HCEC 1CT (cell line): ENCODE measurements at regions not wholly inside any gene's neighbourhood (a gene's known extent, or its start where the extent isn't known, plus 50 kb on each side); places are given as distances from the start of the nearest gene placed in this dataset.

Experiments
- DNase-seq: peaks from one replicate; pipeline ENCODE4 v3.0.0-alpha.2; 2017

DNA sequence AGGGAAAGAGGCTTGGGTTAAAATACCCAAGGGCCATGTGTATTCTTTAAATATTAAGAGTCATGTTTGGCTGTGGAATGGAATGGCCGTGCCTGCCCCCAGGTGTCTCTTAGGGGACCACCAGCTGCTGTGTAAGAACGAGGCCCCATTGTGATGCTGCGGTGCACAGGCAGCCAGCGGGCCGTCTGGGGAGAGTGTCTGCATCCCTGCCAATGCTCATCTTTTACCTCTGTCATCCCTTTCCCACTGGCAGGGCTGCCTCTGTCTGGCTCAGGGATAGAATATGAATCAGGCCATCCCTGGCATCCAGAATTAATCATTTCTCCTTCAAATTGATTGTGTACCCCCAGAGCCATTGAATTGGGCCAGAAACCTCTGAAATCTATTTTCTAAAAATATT, 137.8 kb upstream of the GALNT17 start:
- no peak for DNase-seq

DNA sequence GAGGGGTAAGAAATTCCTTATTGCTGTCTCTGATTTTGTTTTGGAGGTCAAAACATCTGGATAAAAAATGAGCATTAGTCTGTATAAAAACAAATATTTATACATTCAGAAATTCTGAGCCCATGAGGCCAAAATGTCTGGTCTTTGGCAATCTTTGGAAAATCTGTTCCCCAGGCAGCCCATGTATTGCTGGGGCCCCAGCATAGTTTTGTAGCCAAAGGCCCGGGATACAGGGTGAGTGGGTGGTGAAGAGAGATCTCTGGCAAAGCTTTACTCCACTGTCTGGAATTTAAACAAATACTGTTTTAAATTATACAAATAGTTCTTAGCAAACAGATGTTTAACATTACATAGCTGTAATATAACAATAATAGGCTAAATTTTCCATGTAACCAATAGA, 134.7 kb upstream of the GALNT17 start:
- no peak for DNase-seq

DNA sequence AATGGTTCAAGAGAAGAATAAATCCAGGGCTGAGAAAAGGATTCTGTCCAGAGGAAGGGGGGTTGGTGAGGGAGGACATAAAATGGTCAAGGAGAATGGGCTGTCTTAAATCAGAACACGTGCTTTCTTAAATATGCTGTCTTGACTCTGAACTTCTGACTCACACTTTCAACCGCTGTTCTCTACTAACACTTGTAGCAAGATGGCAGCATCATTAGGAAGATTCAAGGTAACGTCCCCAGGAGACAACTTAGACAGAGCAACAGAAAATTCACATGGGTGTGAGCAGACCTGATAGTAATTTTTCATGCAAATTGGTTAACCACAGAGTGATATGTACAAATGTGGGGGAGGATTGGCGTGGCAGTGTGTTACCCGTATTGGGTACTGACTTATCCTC, 126.8 kb upstream of the GALNT17 start:
- DNase-seq, result no peak

DNA sequence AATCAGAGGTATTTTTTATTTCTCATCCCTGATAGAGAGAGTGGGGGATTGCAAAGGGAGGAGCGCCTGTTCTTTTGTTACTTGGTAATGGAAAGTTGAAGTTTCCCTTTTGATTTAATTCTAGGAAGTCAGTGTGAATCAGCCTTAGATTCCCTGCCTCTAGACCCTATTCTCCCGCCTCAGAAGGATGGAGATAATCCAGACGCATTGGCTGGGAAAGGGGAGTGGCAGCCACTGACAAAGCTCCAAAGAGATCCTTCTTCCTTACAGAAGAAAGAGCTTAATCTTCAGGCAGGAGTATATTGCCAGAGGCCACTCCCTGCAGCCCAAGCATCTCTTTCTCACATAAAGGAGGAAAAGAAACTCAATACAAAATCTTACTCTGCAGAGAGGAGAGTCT, 122.3 kb upstream of the GALNT17 start:
- no peak for DNase-seq

DNA sequence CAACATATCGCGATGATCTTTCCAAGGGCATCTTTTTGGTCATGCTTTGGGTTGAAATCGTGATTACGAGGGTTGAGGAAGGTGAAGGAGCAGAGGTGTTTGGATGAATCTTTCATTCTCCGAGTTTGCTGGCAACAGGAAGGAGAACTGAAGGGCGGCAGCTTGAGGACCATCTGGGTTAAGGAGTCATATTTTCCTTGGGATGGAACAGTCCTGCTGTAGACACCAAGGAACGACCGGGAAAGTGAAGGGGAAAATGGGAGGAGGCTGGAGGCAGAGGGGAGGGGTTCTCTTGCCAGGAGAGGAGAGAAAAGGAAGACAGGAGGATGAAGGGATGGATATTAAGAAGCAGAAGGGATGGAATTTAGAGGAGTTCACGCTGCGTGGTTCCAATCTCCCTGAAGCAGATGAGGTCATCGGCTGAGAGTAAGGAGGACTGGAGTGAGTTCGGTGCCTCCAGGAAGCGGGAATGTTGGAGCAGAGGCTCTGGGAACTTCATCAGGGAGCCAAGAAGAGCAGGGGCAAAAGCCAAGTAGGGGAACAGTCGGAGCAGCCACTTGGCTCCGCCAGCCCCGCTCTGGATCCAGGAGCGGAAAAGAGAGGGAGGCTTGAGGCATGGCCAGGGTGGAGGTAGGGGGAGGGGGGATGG, 116.6 kb upstream of the GALNT17 start:
- no peak for DNase-seq

DNA sequence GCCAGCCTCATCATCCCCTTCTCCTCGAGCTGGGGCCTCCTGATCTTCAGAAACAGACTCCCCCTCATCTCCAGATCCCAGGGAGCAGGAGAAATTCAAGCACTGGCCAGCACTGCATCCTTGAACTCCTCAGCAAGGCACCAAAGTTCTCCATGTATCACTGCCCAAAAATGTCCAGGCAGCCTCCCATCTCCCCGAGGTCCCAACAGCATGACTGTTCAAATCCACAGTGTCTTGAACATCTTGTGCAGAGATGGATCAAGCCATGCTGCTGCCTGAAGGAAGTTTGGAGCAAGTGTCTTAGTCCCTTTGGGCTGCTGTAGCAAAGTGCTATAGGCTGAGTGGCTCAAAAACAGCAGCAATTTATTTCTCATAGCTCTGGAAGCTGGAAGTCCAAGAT, 115.5 kb upstream of the GALNT17 start:
- no peak for DNase-seq

DNA sequence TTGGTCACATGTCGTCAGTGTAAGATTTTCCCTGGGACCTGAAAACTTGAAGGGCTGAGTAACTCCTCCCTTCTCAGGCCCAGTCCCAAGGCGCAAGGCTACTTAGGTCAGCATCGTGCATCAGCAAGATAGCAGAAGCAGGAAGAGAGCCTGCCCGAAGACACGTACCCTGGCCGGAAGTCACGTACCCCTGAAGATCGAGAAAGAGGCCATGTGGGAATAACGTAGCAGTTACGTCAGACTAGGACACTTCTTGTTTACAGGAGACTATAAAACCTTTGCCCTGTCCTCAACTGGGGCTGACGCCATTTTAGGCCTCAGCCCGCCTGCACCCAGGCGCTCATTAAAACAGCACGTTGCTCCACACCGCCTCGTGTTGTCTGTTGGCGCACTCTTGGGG, 114.3 kb upstream of the GALNT17 start:
- DNase-seq, result no peak

DNA sequence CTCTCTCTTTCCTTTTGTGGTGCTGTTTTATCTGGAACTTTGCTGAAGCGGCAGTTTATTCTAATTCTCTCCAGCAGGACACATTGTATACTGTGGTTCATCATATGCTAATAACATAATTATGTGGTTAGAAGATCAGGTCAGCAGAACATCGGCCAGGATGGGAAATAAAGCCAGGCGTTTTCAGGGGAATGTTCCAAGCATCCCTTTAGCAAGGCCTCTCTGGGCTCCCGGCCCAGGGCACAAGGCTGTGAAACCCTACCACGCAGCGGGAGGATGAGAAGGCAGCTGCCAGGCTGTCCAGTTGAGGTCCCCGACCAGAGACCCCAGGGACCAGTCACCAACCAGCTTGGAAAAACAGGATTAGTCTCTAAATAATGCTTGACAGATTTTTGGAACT, 112.2 kb upstream of the GALNT17 start:
- no peak for DNase-seq

DNA sequence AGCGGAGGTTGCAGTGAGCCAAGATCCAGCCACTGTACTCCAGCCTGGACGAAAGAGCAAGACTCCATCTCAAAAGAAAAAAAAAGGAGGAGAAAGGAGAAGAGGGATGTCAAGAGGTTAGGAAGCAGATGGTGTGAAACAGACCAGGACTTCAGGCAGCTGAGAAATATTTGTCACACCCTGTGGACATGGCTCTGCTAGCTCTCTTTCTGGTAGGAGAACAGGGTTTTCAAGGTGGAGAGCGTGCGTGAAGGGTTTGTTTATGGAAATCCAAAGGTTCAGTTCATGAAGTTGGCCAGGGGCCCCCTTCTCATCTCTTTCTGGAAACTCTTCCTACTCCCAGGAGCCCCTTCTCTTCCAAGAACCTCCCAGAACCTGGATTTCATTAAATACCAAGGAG, 110.8 kb upstream of the GALNT17 start:
- no peak for DNase-seq

DNA sequence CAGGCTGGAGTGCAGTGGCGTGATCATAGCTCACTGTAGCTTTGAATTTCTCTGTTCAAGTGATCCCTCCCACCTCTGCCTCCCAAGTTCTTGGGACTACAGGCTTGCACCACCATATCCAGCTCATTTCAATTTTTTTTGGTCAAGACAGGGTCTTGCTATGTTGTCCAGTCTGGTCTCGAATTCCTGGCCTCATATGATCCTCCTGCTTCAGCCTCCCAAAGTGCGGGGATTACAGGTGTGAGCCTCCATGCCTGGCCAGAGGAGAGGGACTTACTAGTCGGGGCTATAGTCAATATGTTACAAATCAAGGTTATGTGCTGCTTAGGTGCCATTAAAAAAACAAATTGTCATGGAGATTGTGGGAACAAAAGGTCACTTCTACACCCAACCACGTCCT, 105.3 kb upstream of the GALNT17 start:
- no peak for DNase-seq

DNA sequence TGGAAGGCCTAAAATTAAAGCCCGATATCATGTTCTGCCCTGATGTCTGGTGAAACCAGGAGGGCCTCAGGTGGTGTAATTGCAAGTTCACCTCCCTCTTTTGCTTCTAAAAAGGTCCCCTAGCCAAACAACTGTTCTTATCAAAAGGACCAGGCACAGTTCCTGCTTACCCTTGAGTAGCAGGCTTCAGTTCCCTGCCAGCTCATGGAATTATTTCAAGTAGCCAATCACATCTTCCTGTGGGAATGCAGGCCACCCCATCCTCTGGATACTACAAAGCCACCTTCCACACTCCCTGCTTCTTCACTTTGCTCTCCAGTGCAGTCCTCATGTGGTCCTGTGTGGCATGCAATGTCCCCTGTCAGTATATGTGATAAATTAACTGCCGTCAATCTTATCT, 97.7 kb upstream of the GALNT17 start:
- no peak for DNase-seq

DNA sequence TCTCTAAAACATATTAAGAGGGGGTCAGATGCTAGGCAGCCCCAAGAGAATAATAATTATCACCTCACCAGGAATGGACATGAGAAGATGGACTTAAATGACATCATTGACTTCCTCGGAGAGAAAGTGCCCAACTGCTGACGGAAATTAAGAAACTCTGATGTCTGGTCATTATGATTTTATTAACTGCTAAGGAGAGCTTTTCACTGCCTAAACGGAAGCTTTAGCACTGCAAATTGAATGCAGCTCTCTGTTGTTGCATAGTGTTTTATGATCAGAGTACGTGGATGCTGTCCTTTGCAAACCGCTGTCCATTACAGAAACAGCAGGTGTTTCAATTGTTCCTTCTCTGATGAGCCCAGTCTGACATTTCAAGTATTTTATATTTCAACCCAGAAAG, 89.4 kb upstream of the GALNT17 start:
- no peak for DNase-seq

DNA sequence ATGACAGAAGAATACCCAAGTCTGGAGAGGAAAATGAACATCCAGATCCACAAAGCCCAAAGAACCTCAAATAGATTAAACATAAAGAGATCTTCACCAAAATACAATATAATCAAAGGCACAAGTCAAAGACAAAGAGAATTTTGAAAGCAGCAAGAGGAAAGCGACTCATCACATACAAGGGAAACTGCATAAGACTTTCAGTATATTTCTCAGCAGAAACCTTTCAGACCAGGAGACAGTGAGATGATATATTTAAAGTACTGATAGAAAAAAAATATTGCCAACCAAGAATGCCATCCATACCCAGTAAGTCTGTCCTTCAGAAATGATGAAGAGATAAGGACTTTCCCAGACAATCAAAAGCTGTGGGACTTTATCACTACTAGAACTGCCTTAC, 81.5 kb upstream of the GALNT17 start:
- no peak for DNase-seq

DNA sequence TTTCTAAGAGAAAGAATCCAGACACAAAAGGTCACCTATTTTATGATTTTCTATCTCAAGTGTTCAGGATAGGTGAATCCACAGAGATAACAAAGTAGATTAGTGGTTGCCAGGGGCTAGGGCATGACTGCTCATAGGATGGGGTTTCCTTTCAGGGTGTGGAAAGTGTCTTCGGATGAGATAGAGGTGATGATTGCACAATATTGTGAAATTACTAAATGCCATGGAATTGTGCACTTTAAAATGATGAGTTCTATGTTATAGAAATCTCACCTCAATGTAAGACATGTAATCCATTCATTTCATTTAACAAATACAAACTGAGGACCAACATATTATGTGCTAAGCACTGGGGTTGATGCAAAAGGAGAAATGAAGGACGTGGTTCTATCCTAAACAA, 76.4 kb upstream of the GALNT17 start:
- no peak for DNase-seq

DNA sequence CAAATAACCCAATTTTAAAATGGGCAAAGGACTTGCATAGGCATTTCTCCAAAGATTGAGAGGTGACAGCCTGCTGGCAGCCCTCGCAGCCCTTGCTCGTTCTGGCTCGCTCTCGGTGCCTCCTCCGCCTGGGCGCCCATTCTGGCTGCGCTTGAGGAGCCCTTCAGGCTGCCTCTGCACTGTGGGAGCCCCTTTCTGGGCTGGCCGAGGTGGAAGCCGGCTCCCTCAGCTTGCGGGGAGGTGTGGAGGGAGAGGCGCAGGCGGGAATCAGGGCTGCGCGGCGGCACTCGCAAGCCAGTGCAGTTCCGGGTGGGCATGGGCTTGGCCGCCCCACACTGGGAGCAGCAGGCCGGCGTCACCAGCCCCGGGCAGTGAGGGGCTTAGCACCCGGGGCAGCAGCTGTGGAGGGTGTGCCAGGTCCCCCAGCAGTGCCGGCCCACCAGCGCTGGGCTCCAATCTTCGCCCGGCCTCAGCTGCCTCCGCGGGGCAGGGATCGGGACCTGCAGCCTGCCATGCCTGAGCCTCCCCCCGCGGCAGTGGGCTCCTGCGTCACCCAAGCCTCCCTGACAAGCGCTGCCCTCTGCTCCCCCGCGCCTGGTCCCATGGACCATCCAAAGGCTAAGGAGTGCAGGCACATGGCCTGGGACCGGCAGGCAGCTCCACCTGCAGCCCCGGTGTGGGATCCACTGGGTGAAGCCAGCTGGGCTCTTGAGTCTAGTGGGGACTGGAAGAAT, 54.0 kb upstream of the GALNT17 start:
- no peak for DNase-seq
